GM21360 (cell line): ENCODE measurements at regions not wholly inside any gene's neighbourhood (a gene's known extent, or its start where the extent isn't known, plus 50 kb on each side); places are given as distances from the start of the nearest gene placed in this dataset.
A peak's percentile ranks its signal among the peaks of the same experiment; 100 is the strongest.
"Not testable (repeated sequence)": the region's sequence is repeated elsewhere in the genome, so short reads cannot be mapped to it uniquely, and the experiment has no call there.

Source experiments
- ATAC-seq: cut with Tn5 transposase; IDR thresholded peaks from one replicate; pipeline ENCODE4 v1.9.1; 2021; ENCODE audit warnings: mild to moderate bottlenecking, moderate library complexity; ENCODE audit not compliant: unreplicated experiment

DNA sequence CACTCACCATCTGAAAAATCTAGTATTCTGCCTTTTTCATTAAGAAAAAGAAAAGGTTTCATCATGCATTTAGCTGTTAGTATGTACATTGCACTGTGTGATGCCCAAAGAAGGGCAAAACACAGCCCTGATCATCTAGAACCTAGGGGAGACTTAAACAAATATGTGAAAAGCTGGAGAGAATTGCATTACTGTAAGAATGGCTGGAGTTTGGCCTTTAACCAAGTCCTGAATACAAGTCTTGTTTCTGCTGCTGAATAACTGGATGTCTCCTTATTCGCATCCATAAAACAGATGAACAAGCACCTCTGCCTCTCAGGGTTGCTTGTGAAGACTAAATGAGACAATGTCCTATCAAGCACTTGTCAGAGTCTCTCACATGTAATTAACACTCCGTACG, 233.4 kb upstream of the LRTM1 start:
- no peak for ATAC-seq

DNA sequence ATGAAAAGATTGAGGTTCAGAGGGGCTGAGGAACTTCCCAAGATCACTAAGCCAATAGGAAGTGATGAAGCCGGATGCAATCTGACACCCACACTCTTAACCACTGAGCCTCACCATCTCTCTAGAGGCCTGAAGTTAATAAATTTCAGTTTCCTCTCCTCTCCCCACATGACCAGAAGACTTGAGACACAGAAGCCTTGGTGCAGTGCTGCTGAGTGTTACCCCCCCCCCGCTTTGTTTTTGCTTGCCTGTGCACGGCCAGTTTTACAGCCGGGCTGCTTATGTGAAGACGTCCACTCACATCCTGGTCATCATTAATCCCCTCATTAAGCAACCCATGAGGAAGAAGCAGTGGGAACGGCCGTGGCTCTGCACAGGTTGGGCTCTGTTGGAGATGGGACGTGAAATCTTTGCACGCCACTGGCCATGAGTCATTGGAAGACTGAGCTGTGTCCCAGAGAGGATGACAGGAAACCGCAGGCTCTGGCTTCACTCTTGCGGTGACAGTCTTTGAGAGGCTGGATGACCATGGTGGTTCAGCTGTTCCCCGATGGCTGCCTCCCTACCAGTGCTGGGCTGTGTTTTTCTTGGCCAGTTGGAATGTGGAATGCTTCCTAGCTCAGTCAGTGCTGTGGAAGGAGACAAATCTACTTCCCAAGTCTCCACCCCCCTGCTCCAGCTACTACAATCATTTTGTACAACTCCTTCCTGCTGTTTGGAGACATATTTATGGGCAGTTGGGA, 232.6 kb upstream of the LRTM1 start:
- peak; percentile 83 for ATAC-seq

DNA sequence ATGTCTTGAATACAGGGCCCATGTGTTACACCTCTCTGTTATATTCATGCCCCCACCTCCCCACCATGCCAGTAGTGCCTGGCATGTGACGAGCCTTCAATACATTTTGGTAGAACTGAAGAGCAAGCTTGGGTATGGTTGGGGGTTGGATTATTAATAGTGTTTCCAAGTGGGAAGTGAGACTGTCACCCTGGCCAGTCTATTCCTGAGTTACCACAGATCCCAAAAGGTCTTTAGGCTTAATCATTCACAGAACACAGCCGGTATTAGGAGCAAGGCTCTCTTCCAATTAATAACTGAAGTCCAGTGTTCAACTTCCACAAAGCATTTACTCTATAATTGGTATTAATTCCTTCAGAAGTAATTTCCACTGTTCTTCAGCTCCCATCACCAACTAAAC, 231.9 kb upstream of the LRTM1 start:
- ATAC-seq, result no peak

- no peak for ATAC-seq
These were observed 231.2 kb upstream of the LRTM1 start for GRCh38 chr3:55159016-55159415.

GRCh38 chr3:55158345-55158744, 230.5 kb upstream of the LRTM1 start:
- no peak for ATAC-seq

DNA sequence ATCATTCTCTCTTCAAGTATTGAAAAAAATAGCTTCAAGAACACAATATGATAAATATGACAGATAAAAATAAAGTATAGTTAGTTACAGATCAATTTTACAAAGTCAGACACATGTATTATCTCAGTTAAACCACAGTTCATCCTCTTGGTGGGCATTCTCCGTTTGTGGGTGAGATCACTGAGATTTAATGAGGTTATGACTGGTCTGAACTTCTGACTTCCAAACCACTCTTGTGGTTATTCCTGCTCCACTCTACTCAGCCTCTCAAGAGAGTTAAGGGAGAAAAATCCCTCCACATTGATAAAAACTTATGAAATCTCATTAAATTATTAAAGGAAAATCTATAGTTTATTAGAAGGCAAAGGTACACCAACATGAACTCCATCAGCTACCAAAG, 229.9 kb upstream of the LRTM1 start:
- no peak for ATAC-seq

DNA sequence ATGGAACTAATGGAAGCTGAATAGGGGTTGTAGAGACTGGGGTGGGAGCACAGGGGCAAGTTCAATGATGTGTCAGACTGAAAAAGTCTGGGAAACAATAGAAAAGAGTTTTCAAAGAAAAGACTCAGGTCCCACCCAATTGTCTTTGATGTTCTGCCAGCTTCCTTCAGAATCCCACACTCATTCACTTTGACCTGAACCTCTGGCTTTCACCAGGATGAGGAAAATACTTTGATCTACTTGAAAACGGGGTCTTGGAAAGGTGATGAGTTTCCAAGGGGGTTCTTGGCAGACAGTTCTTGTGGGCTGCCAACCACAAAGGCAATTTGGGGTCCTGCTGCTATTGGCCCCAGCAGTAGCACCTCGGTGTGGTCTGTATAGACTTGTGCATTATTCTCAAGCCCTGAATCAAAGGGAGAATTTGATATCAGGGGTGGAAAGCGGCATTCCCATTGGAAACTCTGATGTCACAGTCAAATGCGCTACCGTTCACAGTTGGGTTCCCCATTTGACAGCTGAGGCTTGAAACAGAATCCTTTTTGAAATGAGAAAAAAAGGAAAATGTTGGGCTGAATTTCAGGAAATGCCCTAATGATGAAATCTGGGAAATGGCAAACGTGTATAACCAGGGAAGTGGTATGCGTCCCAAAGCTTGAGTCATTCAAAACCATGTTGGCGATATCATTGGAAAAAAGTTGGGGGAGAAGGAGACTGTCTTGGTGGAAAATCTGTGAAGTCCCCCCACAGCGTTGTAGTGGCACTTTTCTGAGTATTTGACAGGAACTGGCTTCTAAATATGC, 229.2 kb upstream of the LRTM1 start:
- ATAC-seq, result no peak

GRCh38 chr3:55147856-55148720, 220.2 kb upstream of the LRTM1 start:
- ATAC-seq, result no peak

DNA sequence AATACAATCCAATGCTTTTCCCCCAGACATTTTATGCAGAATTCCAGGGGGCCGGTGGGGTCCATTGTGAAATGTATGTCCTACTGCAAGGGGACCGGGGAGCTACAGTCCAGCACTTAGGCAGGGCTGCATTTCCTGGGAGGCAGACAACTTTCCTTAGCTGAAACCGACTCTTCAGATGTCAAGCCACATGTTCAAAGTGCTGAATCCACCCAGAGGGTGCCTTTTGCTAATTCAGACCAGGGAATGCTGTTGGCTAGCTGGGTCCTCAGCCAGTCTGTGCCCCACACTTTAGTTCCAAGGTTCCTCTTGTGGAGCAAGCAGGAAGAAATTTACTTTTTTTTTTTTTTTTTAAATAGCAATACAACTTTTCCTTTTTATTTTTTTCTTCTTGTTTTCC, 219.5 kb upstream of the LRTM1 start:
- ATAC-seq, result no peak

- ATAC-seq, result no peak
These were observed 218.4 kb upstream of the LRTM1 start for GRCh38 chr3:55146216-55146615.

DNA sequence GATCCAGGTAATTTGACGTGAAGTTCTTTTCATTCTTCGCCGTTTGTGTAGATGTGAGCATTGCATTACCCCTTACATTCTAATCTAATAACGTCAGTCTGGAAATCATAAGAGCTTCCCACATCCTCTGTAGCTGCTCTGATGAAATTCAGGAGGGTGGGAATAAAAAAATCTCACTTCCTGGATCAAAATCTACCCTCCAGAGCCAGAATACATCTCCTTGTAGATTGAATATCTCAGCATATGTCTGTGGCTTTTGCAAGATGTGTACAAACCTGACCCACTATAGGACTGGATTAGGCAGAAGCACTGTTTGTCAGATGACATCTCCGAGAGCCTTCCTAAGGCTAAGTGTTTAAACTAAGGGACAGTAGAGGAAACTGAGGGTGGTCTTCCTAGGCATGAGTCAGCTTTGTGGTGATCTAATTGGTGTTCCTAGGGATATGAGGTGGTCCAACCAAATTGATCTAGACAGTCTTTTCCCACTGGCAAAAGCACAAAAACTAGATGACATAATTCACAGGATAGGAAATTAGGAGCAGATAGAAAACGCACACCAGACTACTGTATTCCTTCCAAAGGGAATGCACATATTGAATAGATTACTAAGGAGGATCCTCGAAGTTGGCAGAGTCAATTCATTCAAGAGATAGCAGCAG, 216.3 kb upstream of the LRTM1 start:
- no peak for ATAC-seq

DNA sequence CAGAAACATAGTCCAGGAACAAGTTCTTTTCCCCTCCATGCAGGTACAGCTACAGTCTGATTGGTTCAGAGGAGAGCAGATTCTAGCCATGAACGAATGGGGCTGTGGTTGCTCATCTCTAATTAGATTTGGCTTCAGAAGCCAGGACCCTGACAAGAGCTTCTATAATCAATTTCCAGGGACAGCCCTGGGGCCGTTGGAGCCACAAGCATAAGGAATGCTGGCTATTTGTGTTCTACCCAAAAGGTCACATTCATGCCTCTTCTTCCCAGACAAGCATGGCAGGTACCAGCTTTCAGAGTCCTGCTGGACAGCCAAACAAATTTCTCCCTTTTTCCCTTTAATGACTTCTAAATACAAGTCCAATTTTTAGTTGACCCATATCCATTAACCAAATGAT, 215.5 kb upstream of the LRTM1 start:
- ATAC-seq, result no peak

DNA sequence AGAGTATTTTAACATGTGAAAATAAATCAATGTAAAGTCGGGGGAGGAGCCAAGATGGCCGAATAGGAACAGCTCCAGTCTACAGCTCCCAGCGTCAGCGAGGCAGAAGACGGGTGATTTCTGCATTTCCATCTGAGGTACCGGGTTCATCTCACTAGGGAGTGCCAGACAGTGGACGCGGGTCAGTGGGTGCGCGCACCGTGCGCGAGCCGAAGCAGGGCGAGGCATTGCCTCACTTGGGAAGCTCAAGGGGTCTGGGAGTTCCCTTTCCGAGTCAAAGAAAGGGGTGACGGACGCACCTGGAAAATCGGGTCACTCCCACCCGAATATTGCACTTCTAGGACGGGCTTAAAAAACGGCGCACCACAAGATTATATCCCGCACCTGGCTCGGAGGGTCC, 208.4 kb upstream of the LRTM1 start:
- ATAC-seq, result not testable (repeated sequence)

DNA sequence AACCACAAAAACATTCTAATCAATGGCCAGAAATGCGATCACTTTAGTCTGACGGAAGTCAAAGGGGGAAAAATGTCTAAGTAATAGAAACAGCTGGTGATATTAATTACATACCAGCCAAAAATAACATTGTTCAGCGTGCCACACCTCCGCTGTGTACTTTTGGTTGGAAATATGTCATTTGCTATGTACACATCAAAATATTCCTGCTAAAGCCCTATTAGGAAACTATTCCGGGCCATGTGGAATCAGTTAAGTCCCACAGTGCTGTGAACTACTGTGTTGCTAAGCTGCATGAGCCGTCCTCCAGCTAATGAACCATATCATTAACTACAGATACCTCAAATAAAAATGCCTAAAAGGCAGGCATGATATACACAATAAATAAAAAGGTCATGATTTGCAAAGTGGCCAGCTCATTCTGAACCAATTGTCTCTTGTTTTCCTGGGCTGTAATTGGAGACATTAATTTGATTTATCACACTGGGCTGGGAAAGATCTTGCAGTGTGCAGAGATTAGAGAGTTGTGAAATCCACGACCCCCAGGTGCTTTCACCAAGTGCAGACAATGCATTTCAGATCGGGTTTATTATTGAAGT, 200.5 kb upstream of the LRTM1 start:
- ATAC-seq, result no peak

DNA sequence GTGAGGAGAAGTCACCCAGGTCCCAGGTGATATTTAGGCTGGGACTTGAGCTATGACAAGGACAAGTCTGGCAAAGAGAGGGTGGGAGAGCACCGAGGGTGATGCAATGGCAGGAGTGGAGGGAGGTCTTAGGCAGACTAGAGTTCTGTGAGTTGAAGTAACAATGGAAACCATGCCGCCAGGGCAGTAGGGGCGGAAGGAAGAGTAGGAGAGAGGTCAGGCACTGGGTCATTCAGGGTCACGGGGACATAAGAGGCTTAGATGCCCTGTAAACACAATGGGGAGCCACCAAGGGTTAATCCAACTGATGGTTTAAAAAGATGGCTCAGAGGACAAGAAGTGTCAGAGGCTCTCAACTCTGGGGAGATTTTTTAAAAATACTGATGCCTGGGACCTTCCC, 199.7 kb upstream of the LRTM1 start:
- ATAC-seq, result no peak

DNA sequence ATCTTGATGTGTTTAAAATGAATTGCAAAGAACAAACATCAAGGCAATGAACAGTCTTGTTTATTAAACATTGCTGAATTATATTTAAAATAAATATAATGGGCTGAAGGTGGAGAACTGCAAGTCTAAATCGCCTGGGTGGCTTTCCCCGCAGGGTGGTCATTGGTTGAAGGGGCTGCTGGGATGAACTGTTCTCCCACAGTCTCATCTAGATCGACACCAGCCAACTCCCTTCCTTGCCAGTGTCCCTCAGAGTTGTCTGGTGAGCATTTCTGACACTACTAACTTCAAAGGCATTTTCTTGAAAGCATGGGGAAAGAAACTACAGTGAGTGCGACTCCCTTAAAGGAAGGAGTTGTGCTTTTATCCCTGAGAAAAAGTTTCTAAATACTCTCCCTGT, 196.5 kb upstream of the LRTM1 start:
- ATAC-seq, result no peak
